Mammary epithelial cell (primary cell): ENCODE measurements at regions not wholly inside any gene's neighbourhood (a gene's known extent, or its start where the extent isn't known, plus 50 kb on each side); places are given as distances from the start of the nearest gene placed in this dataset.

Experiments used
- EZH2 ChIP-seq: IDR thresholded peaks from 2 replicates; pipeline ENCODE4 v1.6.1; 2012; ENCODE audit warnings: low read length, inconsistent platforms, borderline replicate concordance
- TF ChIP-seq, protein P1 (sequence below), 2 donors: IDR thresholded peaks in 1 of 2; conservative IDR thresholded peaks in 1 of 2; 2 replicates each; pipeline ENCODE4 v1.5.1; 2011 to 2012; ENCODE audit warnings: inconsistent platforms in 2 of 2, low read length in 2 of 2, mild to moderate bottlenecking in 2 of 2, control low read depth in 1 of 2, low read depth in 1 of 2; ENCODE audit not compliant: insufficient read depth in 1 of 2; ENCODE audit errors: extremely low read depth in 1 of 2

DNA sequence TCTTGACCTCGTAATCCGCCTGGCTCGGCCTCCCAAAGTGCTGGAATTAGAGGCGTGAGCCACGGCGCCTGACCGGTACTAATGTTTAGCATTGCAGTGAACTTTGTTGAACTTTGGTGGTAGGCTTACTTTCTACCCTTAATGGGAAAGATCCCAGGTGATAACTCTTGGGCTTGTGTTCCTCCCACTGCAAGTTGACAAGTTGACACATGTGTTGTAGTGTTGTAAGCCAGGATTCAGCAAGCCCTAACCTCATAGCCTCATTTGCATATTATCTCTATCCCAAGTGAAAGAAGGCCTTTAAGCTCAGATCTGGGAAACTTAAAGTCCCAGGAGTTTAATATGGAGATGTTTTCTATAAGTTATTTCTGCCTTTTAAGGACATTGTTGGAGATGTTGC lies 80.0 kb upstream of the CLCN4 start:
- TF ChIP-seq, protein P1, sequence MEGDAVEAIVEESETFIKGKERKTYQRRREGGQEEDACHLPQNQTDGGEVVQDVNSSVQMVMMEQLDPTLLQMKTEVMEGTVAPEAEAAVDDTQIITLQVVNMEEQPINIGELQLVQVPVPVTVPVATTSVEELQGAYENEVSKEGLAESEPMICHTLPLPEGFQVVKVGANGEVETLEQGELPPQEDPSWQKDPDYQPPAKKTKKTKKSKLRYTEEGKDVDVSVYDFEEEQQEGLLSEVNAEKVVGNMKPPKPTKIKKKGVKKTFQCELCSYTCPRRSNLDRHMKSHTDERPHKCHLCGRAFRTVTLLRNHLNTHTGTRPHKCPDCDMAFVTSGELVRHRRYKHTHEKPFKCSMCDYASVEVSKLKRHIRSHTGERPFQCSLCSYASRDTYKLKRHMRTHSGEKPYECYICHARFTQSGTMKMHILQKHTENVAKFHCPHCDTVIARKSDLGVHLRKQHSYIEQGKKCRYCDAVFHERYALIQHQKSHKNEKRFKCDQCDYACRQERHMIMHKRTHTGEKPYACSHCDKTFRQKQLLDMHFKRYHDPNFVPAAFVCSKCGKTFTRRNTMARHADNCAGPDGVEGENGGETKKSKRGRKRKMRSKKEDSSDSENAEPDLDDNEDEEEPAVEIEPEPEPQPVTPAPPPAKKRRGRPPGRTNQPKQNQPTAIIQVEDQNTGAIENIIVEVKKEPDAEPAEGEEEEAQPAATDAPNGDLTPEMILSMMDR (conservative IDR thresholded peaks at IDR 0.05 in 1 of 2, IDR thresholded peaks at IDR 0.05 in 1 of 2; ENCODE audit: extremely low read depth in 1 of 2, insufficient read depth in 1 of 2, low read depth in 1 of 2, low read length in 2 of 2): no peak
- TF ChIP-seq EZH2: no peak
